Limb (tissue), 2 donors: ENCODE measurements at regions not wholly inside any gene's neighbourhood (a gene's known extent, or its start where the extent isn't known, plus 50 kb on each side); places are given as distances from the start of the nearest gene placed in this dataset.
A peak's percentile ranks its signal among the peaks of the same experiment; 100 is the strongest.
"Not testable (repeated sequence)": the region's sequence is repeated elsewhere in the genome, so short reads cannot be mapped to it uniquely, and the experiment has no call there.

Experiments
- DNase-seq, 2 donors: peaks; one replicate each; pipeline ENCODE4 v3.0.0-alpha.2; 2016; ENCODE audit errors: extremely low spot score in 2 of 2

GRCh38 chr6:74891349-74891831 lies 314.5 kb downstream of the COL12A1 start:
- DNase-seq: peak in 1 of 2 donors; percentile 54

- no peak for DNase-seq
Observed at GRCh38 chr6:74889635-74890034, 316.2 kb downstream of the COL12A1 start.

GRCh38 chr6:74888741-74889140 lies 317.1 kb downstream of the COL12A1 start:
- DNase-seq: not testable (repeated sequence)

- no peak for DNase-seq
Observed at GRCh38 chr6:74879976-74880375, 325.9 kb downstream of the COL12A1 start.

- no peak for DNase-seq
Observed at GRCh38 chr6:74879234-74879633, 326.6 kb downstream of the COL12A1 start.

- DNase-seq: no peak
Observed at GRCh38 chr6:74875193-74875592, 330.7 kb downstream of the COL12A1 start.

GRCh38 chr6:74872754-74873476 lies 332.9 kb downstream of the COL12A1 start:
- no peak for DNase-seq

GRCh38 chr6:74871757-74872156 lies 334.1 kb downstream of the COL12A1 start:
- no peak for DNase-seq

GRCh38 chr6:74870403-74870802 lies 335.4 kb downstream of the COL12A1 start:
- DNase-seq: no peak

GRCh38 chr6:74867291-74867690 lies 338.6 kb downstream of the COL12A1 start:
- DNase-seq: no peak

GRCh38 chr6:74863968-74864367 lies 341.9 kb downstream of the COL12A1 start:
- DNase-seq: no peak

GRCh38 chr6:74860456-74860855 lies 345.4 kb downstream of the COL12A1 start:
- no peak for DNase-seq

GRCh38 chr6:74857157-74857556 lies 348.7 kb downstream of the COL12A1 start:
- no peak for DNase-seq

- DNase-seq: no peak
Observed at GRCh38 chr6:74853991-74854390, 351.9 kb downstream of the COL12A1 start.

GRCh38 chr6:74851596-74851995 lies 354.3 kb downstream of the COL12A1 start:
- DNase-seq: no peak

GRCh38 chr6:74840953-74841352 lies 364.9 kb downstream of the COL12A1 start:
- no peak for DNase-seq

- DNase-seq: no peak
Observed at GRCh38 chr6:74834967-74835366, 370.9 kb downstream of the COL12A1 start.

- DNase-seq: peak in 1 of 2 donors; percentile 53
Observed at GRCh38 chr6:74826263-74826662, 379.6 kb downstream of the COL12A1 start.

GRCh38 chr6:74814440-74814839 lies 391.4 kb downstream of the COL12A1 start:
- DNase-seq: no peak

- no peak for DNase-seq
Observed at GRCh38 chr6:74807674-74808073, 398.2 kb downstream of the COL12A1 start.

- DNase-seq: peak in 1 of 2 donors; percentile 63
Observed at GRCh38 chr6:74805916-74806696, 399.7 kb downstream of the COL12A1 start.

GRCh38 chr6:74798302-74798701 lies 407.6 kb downstream of the COL12A1 start:
- DNase-seq: no peak

- no peak for DNase-seq
Observed at GRCh38 chr6:74785236-74785635, 420.6 kb downstream of the COL12A1 start.
